A549 (cell line): ENCODE measurements at regions not wholly inside any gene's neighbourhood (a gene's known extent, or its start where the extent isn't known, plus 50 kb on each side); places are given as distances from the start of the nearest gene placed in this dataset.

Experiments used
- ATAC-seq, 2 experiments: fragments of 200-7000 bp in 1 of 2; fragments of >200 bp in 1 of 2; cut with Nextera tagmentation in 1 of 2; cut with Tn5 transposase in 1 of 2; 3 replicates each; pipeline versions ENCODE4 v1.8.0 to v1.9.1; 2018 to 2020; ENCODE audit warnings: mild to moderate bottlenecking in 1 of 2, moderate library complexity in 1 of 2
- CTCF ChIA-PET: fragments of 300-600 bp; sonication (Branson Sonifier 250); formaldehyde crosslinking; extraction: SDS; loops from one replicate; lab custom pipeline; 2021; ENCODE audit warnings: antibody characterized with exemption, inconsistent platforms; lab: Yijun Ruan, JAX
- POLR2A ChIA-PET: fragments of 350-600 bp; formaldehyde crosslinking; extraction: SDS; loops from one replicate; lab custom pipeline; 2021; ENCODE audit warnings: antibody characterized with exemption, inconsistent platforms; lab: Yijun Ruan, JAX
- DNase-seq, 2 experiments: peaks; one replicate each; pipeline versions ENCODE4 v3.0.0 to v3.0.0-alpha.2; 2011 to 2016; ENCODE audit warnings: low read depth in 1 of 2, low spot score in 1 of 2
- FAIRE-seq: peaks from 2 replicates; lab custom pipeline; 2011; peaks lifted over from hg19 to GRCh38; lab: Jason Lieb, UNC
- H3K27ac ChIP-seq, 2 experiments: fragments of >200 bp; sonication (Bioruptor Twin); formaldehyde crosslinking; 3 replicates each; pipeline ENCODE4 v1.5.1; 2016 to 2017
- H3K4me1 ChIP-seq: fragments of >200 bp; sonication (Bioruptor Twin); formaldehyde crosslinking; 3 replicates; pipeline ENCODE4 v1.6.1; 2016
- H3K4me2 ChIP-seq: fragments of >200 bp; sonication (Bioruptor Twin); formaldehyde crosslinking; 3 replicates; pipeline ENCODE4 v1.6.1; 2016
- H3K4me3 ChIP-seq: fragments of >200 bp; sonication (Bioruptor Twin); formaldehyde crosslinking; 3 replicates; pipeline ENCODE4 v1.5.1; 2016
- H3K9me3 ChIP-seq: fragments of >200 bp; sonication (Bioruptor Twin); formaldehyde crosslinking; 3 replicates; pipeline ENCODE4 v1.6.1; 2016
- BCL3 ChIP-seq: fragments of >200 bp; sonication (Bioruptor Twin); formaldehyde crosslinking; IDR thresholded peaks from 3 replicates; pipeline ENCODE4 v1.6.1; 2016
- BHLHE40 ChIP-seq: IDR thresholded peaks from 2 replicates; pipeline ENCODE4 v1.6.1; 2012; ENCODE audit warnings: low read depth, low read length, inconsistent platforms
- CEBPB ChIP-seq, 2 experiments: fragments of >200 bp in 1 of 2; sonication (Bioruptor Twin) in 1 of 2; formaldehyde crosslinking in 1 of 2; IDR thresholded peaks; 2 replicates each; pipeline ENCODE4 v1.6.1; 2012 to 2016
- CHD2 ChIP-seq: fragments of 150-350 bp; IDR thresholded peaks from 2 replicates; pipeline ENCODE4 v1.6.1; 2014; ENCODE audit warnings: low read length; ENCODE audit not compliant: partially characterized antibody
- CHD4 ChIP-seq: fragments of 200-600 bp; sonication (generic); IDR thresholded peaks from 2 replicates; pipeline ENCODE4 v1.6.1; 2016; ENCODE audit warnings: antibody characterized with exemption, mild to moderate bottlenecking, borderline replicate concordance
- EHF ChIP-seq: fragments of 250-450 bp; sonication (Bioruptor Pico); IDR thresholded peaks from 2 replicates; pipeline ENCODE4 v1.5.0; 2020; ENCODE audit warnings: mild to moderate bottlenecking
- EHMT2 ChIP-seq: fragments of 200-600 bp; sonication (generic); IDR thresholded peaks from 2 replicates; pipeline ENCODE4 v1.6.1; 2016; ENCODE audit warnings: antibody characterized with exemption, low read depth, mild to moderate bottlenecking, moderate library complexity
- FOSB ChIP-seq: fragments of 250-450 bp; sonication (Bioruptor Pico); IDR thresholded peaks from 2 replicates; pipeline ENCODE4 v1.5.0; 2020; ENCODE audit warnings: mild to moderate bottlenecking, moderate library complexity
- FOSL2 ChIP-seq, 2 experiments: fragments of 450-650 bp in 1 of 2; fragments of >200 bp in 1 of 2; sonication (Bioruptor Twin) in 1 of 2; formaldehyde crosslinking; IDR thresholded peaks; 2 replicates each; pipeline versions ENCODE4 v1.5.0 to v1.6.1; 2016 to 2020; ENCODE audit warnings: mild to moderate bottlenecking in 1 of 2, moderate library complexity in 1 of 2
- FOXS1 ChIP-seq: fragments of 250-450 bp; sonication (Bioruptor Pico); IDR thresholded peaks from 2 replicates; pipeline ENCODE4 v1.5.0; 2020; ENCODE audit warnings: mild to moderate bottlenecking, moderate library complexity
- GATA3 ChIP-seq: IDR thresholded peaks from 2 replicates; pipeline ENCODE4 v1.6.1; 2012; ENCODE audit warnings: borderline replicate concordance
- HES2 ChIP-seq: fragments of >200 bp; sonication (Bioruptor Twin); formaldehyde crosslinking; IDR thresholded peaks from 2 replicates; pipeline ENCODE4 v1.6.1; 2016
- HEYL ChIP-seq: fragments of 250-450 bp; sonication (Bioruptor Pico); IDR thresholded peaks from 2 replicates; pipeline ENCODE4 v1.8.0; 2021; ENCODE audit warnings: mild to moderate bottlenecking, moderate library complexity
- JUNB ChIP-seq: fragments of >200 bp; sonication (Bioruptor Twin); formaldehyde crosslinking; IDR thresholded peaks from 2 replicates; pipeline ENCODE4 v1.6.1; 2016
- KDM5A ChIP-seq: fragments of 200-600 bp; sonication (generic); IDR thresholded peaks from 2 replicates; pipeline ENCODE4 v1.6.1; 2016; ENCODE audit warnings: antibody characterized with exemption, mild to moderate bottlenecking
- MAFK ChIP-seq: fragments of 450-650 bp; IDR thresholded peaks from 2 replicates; pipeline ENCODE4 v1.6.1; 2014; ENCODE audit not compliant: partially characterized antibody
- MAZ ChIP-seq: fragments of 150-350 bp; IDR thresholded peaks from 2 replicates; pipeline ENCODE4 v1.6.1; 2014; ENCODE audit warnings: antibody characterized with exemption, low read depth, low read length, borderline replicate concordance
- MYC ChIP-seq: IDR thresholded peaks from 2 replicates; pipeline ENCODE4 v1.6.1; 2012; ENCODE audit warnings: mild to moderate bottlenecking, inconsistent platforms, low read length, improper control_type of control experiment, borderline replicate concordance
- NR3C1 ChIP-seq: fragments of >200 bp; sonication (Bioruptor Twin); formaldehyde crosslinking; IDR thresholded peaks from 3 replicates; pipeline ENCODE4 v1.6.1; 2017
- POLR2AphosphoS2 ChIP-seq: conservative IDR thresholded peaks from 2 replicates; pipeline ENCODE4 v1.6.1; 2012; ENCODE audit warnings: low read length, improper control_type of control experiment, inconsistent platforms
- RCOR1 ChIP-seq: fragments of 150-350 bp; IDR thresholded peaks from 2 replicates; pipeline ENCODE4 v1.6.1; 2014; ENCODE audit warnings: antibody characterized with exemption, low read length, low read depth
- REST ChIP-seq: fragments of 200-600 bp; sonication (generic); IDR thresholded peaks from 2 replicates; pipeline ENCODE4 v1.6.1; 2016; ENCODE audit warnings: antibody characterized with exemption, mild to moderate bottlenecking, moderate library complexity
- TP53 ChIP-seq: fragments of 250-450 bp; sonication (Bioruptor Pico); IDR thresholded peaks from 2 replicates; pipeline ENCODE4 v1.5.0; 2021; ENCODE audit warnings: mild to moderate bottlenecking, moderate library complexity
- ZFP36 ChIP-seq: fragments of 450-650 bp; IDR thresholded peaks from 2 replicates; pipeline ENCODE4 v1.6.1; 2014; ENCODE audit warnings: borderline replicate concordance; ENCODE audit not compliant: partially characterized antibody
- ZNF302 ChIP-seq: fragments of 250-450 bp; sonication (Bioruptor Pico); IDR thresholded peaks from 2 replicates; pipeline ENCODE4 v1.9.0; 2021; ENCODE audit warnings: inconsistent platforms, mild to moderate bottlenecking, moderate library complexity
- ZSCAN20 ChIP-seq: fragments of 250-450 bp; sonication (Bioruptor Pico); IDR thresholded peaks from 2 replicates; pipeline ENCODE4 v1.8.0; 2022; ENCODE audit warnings: mild to moderate bottlenecking, moderate library complexity
- WGBS: methylation state at CpG from one replicate; pipeline ENCODE4 v1.1.6; 2017; ENCODE audit errors: missing lambda C conversion rate; 5-methylcytosine and 5-hydroxymethylcytosine counted together
- TF ChIP-seq, protein P1 (sequence below): fragments of >200 bp; sonication (Bioruptor Twin); formaldehyde crosslinking; IDR thresholded peaks from 3 replicates; pipeline ENCODE4 v1.5.1; 2016

GRCh38 chr4:23324021-23324690, 565.7 kb downstream of the PPARGC1A start:
- WGBS = 24% methylated on average over 3 of the region's 3 CpGs
- ATAC-seq (no peak), FAIRE-seq (no peak), DNase-seq (no peak)
- Histone ChIP-seq H3K27ac (no peak overlapping the region), H3K4me1 (no peaks in the 10 kb centered on the region), H3K4me3 (no peak overlapping the region), H3K9me3 (no peaks in the 10 kb centered on the region), H3K4me2 (no peak overlapping the region)
- ChIA-PET POLR2A (no interaction called here), CTCF (no interaction called here)
- TF ChIP-seq CHD2 (no peak), REST (no peak), ZNF302 (CRISPR knock-in tag) (no peak), TP53 (CRISPR knock-in tag) (no peak), KDM5A (no peak), HEYL (CRISPR knock-in tag) (no peak), CEBPB (IDR thresholded peaks at IDR 0.05) (no peak), JUNB (no peak), EHF (no peak), MYC (no peak), GATA3 (no peak), EHMT2 (no peak), RCOR1 (no peak)
- TF ChIP-seq, protein P1, sequence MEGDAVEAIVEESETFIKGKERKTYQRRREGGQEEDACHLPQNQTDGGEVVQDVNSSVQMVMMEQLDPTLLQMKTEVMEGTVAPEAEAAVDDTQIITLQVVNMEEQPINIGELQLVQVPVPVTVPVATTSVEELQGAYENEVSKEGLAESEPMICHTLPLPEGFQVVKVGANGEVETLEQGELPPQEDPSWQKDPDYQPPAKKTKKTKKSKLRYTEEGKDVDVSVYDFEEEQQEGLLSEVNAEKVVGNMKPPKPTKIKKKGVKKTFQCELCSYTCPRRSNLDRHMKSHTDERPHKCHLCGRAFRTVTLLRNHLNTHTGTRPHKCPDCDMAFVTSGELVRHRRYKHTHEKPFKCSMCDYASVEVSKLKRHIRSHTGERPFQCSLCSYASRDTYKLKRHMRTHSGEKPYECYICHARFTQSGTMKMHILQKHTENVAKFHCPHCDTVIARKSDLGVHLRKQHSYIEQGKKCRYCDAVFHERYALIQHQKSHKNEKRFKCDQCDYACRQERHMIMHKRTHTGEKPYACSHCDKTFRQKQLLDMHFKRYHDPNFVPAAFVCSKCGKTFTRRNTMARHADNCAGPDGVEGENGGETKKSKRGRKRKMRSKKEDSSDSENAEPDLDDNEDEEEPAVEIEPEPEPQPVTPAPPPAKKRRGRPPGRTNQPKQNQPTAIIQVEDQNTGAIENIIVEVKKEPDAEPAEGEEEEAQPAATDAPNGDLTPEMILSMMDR = no peak

- H3K4me1 ChIP-seq = no peaks in the 10 kb centered on the region
- no peak overlapping the region for H3K27ac ChIP-seq
- ChIA-PET POLR2A (no interaction called here), CTCF (no interaction called here)
- FAIRE-seq (no peak), ATAC-seq (no peak), DNase-seq (no peak)
- H3K4me2 ChIP-seq = no peak overlapping the region
- 57% methylated on average over 1 of the region's 1 CpG for WGBS
- H3K4me3 ChIP-seq = no peak overlapping the region
- no peaks in the 10 kb centered on the region for H3K9me3 ChIP-seq
- TF ChIP-seq FOSB (CRISPR knock-in tag) = no peak
- TF ChIP-seq REST = no peak
- no peak for TF ChIP-seq MAFK
- TF ChIP-seq KDM5A = no peak
- no peak for TF ChIP-seq HES2
- no peak for TF ChIP-seq CHD2
- TF ChIP-seq BCL3 = no peak
- TF ChIP-seq MAZ = no peak
- TF ChIP-seq BHLHE40 = no peak
- TF ChIP-seq CHD4 = no peak
- no peak for TF ChIP-seq POLR2AphosphoS2
- TF ChIP-seq ZFP36 = no peak
- no peak for TF ChIP-seq FOSL2 (IDR thresholded peaks at IDR 0.05)
- TF ChIP-seq FOSL2 (CRISPR knock-in tag; IDR thresholded peaks at IDR 0.05) = no peak
- no peak for TF ChIP-seq FOXS1 (CRISPR knock-in tag)
- TF ChIP-seq NR3C1 = no peak
- TF ChIP-seq ZSCAN20 (CRISPR knock-in tag) = no peak
These were observed 566.4 kb downstream of the PPARGC1A start for GRCh38 chr4:23323436-23323835.
